Neuronal stem cell (in vitro differentiated cells): ENCODE measurements at regions not wholly inside any gene's neighbourhood (a gene's known extent, or its start where the extent isn't known, plus 50 kb on each side); places are given as distances from the start of the nearest gene placed in this dataset.

Source experiments
- DNase-seq: peaks from one replicate; pipeline ENCODE4 v3.0.0-alpha.2; 2013; ENCODE audit warnings: low spot score
- H2AFZ ChIP-seq: one replicate; pipeline ENCODE4 v1.6.1; 2013; ENCODE audit warnings: mild to moderate bottlenecking, low read length, inconsistent platforms
- H2AK5ac ChIP-seq: 2 replicates; pipeline ENCODE4 v1.6.1; 2013; ENCODE audit warnings: low read depth, mild to moderate bottlenecking, inconsistent platforms, low read length, moderate library complexity, mixed read lengths
- H2BK120ac ChIP-seq: 2 replicates; pipeline ENCODE4 v1.6.1; 2013; ENCODE audit warnings: low read depth, mild to moderate bottlenecking, inconsistent platforms, low read length, moderate library complexity, mixed read lengths
- H2BK12ac ChIP-seq: one replicate; pipeline ENCODE4 v1.6.1; 2013; ENCODE audit warnings: low read length, inconsistent platforms
- H2BK15ac ChIP-seq: 2 replicates; pipeline ENCODE4 v1.6.1; 2013; ENCODE audit warnings: mild to moderate bottlenecking, low read length, inconsistent platforms, mixed read lengths
- H2BK5ac ChIP-seq: one replicate; pipeline ENCODE4 v1.6.1; 2013; ENCODE audit warnings: inconsistent platforms, mild to moderate bottlenecking, low read length, moderate library complexity
- H3K14ac ChIP-seq: one replicate; pipeline ENCODE4 v1.6.1; 2013; ENCODE audit warnings: low read length, inconsistent platforms
- H3K18ac ChIP-seq: 2 replicates; pipeline ENCODE4 v1.6.1; 2013; ENCODE audit warnings: low read length, inconsistent platforms
- H3K23ac ChIP-seq: 2 replicates; pipeline ENCODE4 v1.6.1; 2013; ENCODE audit warnings: low read depth, mild to moderate bottlenecking, mixed read lengths, low read length, inconsistent platforms; ENCODE audit not compliant: poor library complexity
- H3K27ac ChIP-seq: replicated peaks from 3 replicates; pipeline ENCODE4 v1.5.1; 2013; ENCODE audit warnings: low read length, inconsistent platforms
- H3K27me3 ChIP-seq, 3 experiments: 2 replicates each; pipeline ENCODE4 v1.6.1; 2013; ENCODE audit warnings: low read length in 3 of 3, mild to moderate bottlenecking in 2 of 3, inconsistent platforms in 1 of 3, low read depth in 1 of 3, mixed read lengths in 1 of 3, moderate library complexity in 1 of 3; ENCODE audit not compliant: control insufficient read depth in 3 of 3, insufficient read depth in 3 of 3
- H3K36me3 ChIP-seq, 2 donors: replicated peaks in 1 of 2; 2 replicates each; pipeline ENCODE4 v1.6.1; 2013; ENCODE audit warnings: low read length in 2 of 2; ENCODE audit not compliant: control insufficient read depth in 2 of 2, insufficient read depth in 2 of 2
- H3K4ac ChIP-seq: 2 replicates; pipeline ENCODE4 v1.6.1; 2013; ENCODE audit warnings: inconsistent platforms, mild to moderate bottlenecking, low read length, moderate library complexity
- H3K4me1 ChIP-seq, 2 donors: 1 replicate in 1 of 2; 2 replicates in 1 of 2; pipeline ENCODE4 v1.6.1; 2013; ENCODE audit warnings: low read length in 2 of 2, low read depth in 1 of 2; ENCODE audit not compliant: control insufficient read depth in 2 of 2, insufficient read depth in 1 of 2
- H3K4me2 ChIP-seq: one replicate; pipeline ENCODE4 v1.6.1; 2013; ENCODE audit warnings: mild to moderate bottlenecking, low read length, inconsistent platforms; ENCODE audit not compliant: insufficient read depth, poor library complexity, severe bottlenecking
- H3K4me3 ChIP-seq, 2 donors: 2 replicates each; pipeline ENCODE4 v1.5.1; 2013; ENCODE audit warnings: low read length in 2 of 2, mild to moderate bottlenecking in 2 of 2, inconsistent platforms in 1 of 2, moderate library complexity in 1 of 2
- H3K79me1 ChIP-seq: one replicate; pipeline ENCODE4 v1.6.1; 2013; ENCODE audit warnings: low read depth, mild to moderate bottlenecking, inconsistent platforms, low read length, moderate library complexity
- H3K9ac ChIP-seq: one replicate; pipeline ENCODE4 v1.6.1; 2013; ENCODE audit warnings: mild to moderate bottlenecking, low read depth, low read length, inconsistent platforms; ENCODE audit not compliant: poor library complexity
- H3K9me3 ChIP-seq, 2 donors: replicated peaks in 1 of 2; 2 replicates each; pipeline versions ENCODE3 to v1.6.1; 2013; ENCODE audit warnings: low read length in 2 of 2, mild to moderate bottlenecking in 2 of 2, inconsistent platforms in 1 of 2, low read depth in 1 of 2, mixed read lengths in 1 of 2, moderate library complexity in 1 of 2; ENCODE audit not compliant: control insufficient read depth in 2 of 2, insufficient read depth in 1 of 2
- H4K8ac ChIP-seq: one replicate; pipeline ENCODE4 v1.6.1; 2013; ENCODE audit warnings: low read depth, mild to moderate bottlenecking, inconsistent platforms, low read length, moderate library complexity
- H4K91ac ChIP-seq: one replicate; pipeline ENCODE4 v1.6.1; 2013; ENCODE audit warnings: low read length, low read depth, mild to moderate bottlenecking, inconsistent platforms; ENCODE audit not compliant: poor library complexity
- WGBS, 2 donors: extraction: QIAGEN DNeasy Blood & Tissue Kit; methylation state at CpG; one replicate each; pipeline ENCODE4 v1.1.7; 2013; ENCODE audit warnings: missing lambda C conversion rate in 2 of 2, mixed read lengths in 1 of 2; ENCODE audit not compliant: insufficient read length in 2 of 2, insufficient replicate concordance in 1 of 2; ENCODE audit errors: extremely low coverage in 2 of 2; 5-methylcytosine and 5-hydroxymethylcytosine counted together

- no CpG with 5 or more reads among the region's 1 CpG for WGBS, 2 donors
- Histone ChIP-seq H3K14ac (no peak overlapping the region), H3K36me3 (peaks cover 0 to 3% of the 10 kb centered on the region in 2 donors), H2BK120ac (no peak overlapping the region), H2BK12ac (no peak overlapping the region), H3K4ac (no peak overlapping the region), H3K23ac (no peak overlapping the region), H3K9me3 (no peaks in the 10 kb centered on the region), H3K79me1 (no peaks in the 10 kb centered on the region), H2AFZ (no peak overlapping the region), H4K91ac (no peak overlapping the region), H4K8ac (no peak overlapping the region), H3K4me2 (no peak overlapping the region), H3K9ac (no peak overlapping the region), H3K18ac (no peak overlapping the region), H2BK5ac (no peak overlapping the region), H3K27ac (no peak overlapping the region), H3K4me1 (no peaks in the 10 kb centered on the region), H3K4me3 (no peak overlapping the region), H2BK15ac (no peak overlapping the region), H3K27me3 (no peaks in the 10 kb centered on the region), H2AK5ac (no peak overlapping the region)
- DNase-seq = no peak
These were observed 199.3 kb upstream of the GOLIM4 start for GRCh38 chr3:168295027-168295426.

GRCh38 chr3:168292296-168292695 is 196.6 kb upstream of the GOLIM4 start:
- Histone ChIP-seq H3K79me1 (no peaks in the 10 kb centered on the region), H2BK120ac (no peak overlapping the region), H2AK5ac (no peak overlapping the region), H3K9me3 (no peaks in the 10 kb centered on the region), H4K8ac (no peak overlapping the region), H2AFZ (no peak overlapping the region), H3K27me3 (no peaks in the 10 kb centered on the region), H3K4me3 (no peak overlapping the region), H3K14ac (no peak overlapping the region), H3K23ac (no peak overlapping the region), H2BK12ac (no peak overlapping the region), H3K18ac (no peak overlapping the region), H3K4me1 (peaks cover 0 to 12% of the 10 kb centered on the region in 2 donors), H3K4ac (no peak overlapping the region), H3K27ac (no peak overlapping the region), H3K36me3 (peaks cover 0 to 3% of the 10 kb centered on the region in 2 donors), H2BK5ac (no peak overlapping the region), H2BK15ac (no peak overlapping the region), H3K4me2 (no peak overlapping the region), H4K91ac (no peak overlapping the region), H3K9ac (no peak overlapping the region)
- DNase-seq = no peak

GRCh38 chr3:168289471-168290008 is 193.8 kb upstream of the GOLIM4 start:
- Histone ChIP-seq H3K36me3 (peaks cover 0 to 3% of the 10 kb centered on the region in 2 donors), H3K4me2 (no peak overlapping the region), H3K14ac (no peak overlapping the region), H3K4me1 (peaks cover 0 to 12% of the 10 kb centered on the region in 2 donors), H4K8ac (no peak overlapping the region), H4K91ac (no peak overlapping the region), H3K18ac (no peak overlapping the region), H2BK12ac (no peak overlapping the region), H2BK5ac (no peak overlapping the region), H2AFZ (no peak overlapping the region), H3K23ac (no peak overlapping the region), H3K79me1 (no peaks in the 10 kb centered on the region), H2AK5ac (no peak overlapping the region), H2BK15ac (no peak overlapping the region), H3K9ac (no peak overlapping the region), H3K27ac (no peak overlapping the region), H3K27me3 (no peaks in the 10 kb centered on the region), H3K4ac (no peak overlapping the region), H2BK120ac (no peak overlapping the region), H3K4me3 (no peak overlapping the region), H3K9me3 (no peaks in the 10 kb centered on the region)
- no CpG with 5 or more reads among the region's 4 CpGs for WGBS, 2 donors
- no peak for DNase-seq

GRCh38 chr3:168288511-168289401 is 193.0 kb upstream of the GOLIM4 start:
- WGBS, 2 donors = no CpG with 5 or more reads among the region's 5 CpGs
- Histone ChIP-seq H4K91ac (no peak overlapping the region), H3K27ac (no peak overlapping the region), H3K14ac (no peak overlapping the region), H2BK15ac (no peak overlapping the region), H4K8ac (no peak overlapping the region), H2AFZ (no peak overlapping the region), H3K36me3 (peaks cover 0 to 3% of the 10 kb centered on the region in 2 donors), H3K23ac (no peak overlapping the region), H3K9me3 (no peaks in the 10 kb centered on the region), H3K4me2 (no peak overlapping the region), H3K4ac (no peak overlapping the region), H3K4me1 (peaks cover 0 to 12% of the 10 kb centered on the region in 2 donors), H2AK5ac (no peak overlapping the region), H3K9ac (no peak overlapping the region), H2BK120ac (no peak overlapping the region), H3K27me3 (no peaks in the 10 kb centered on the region), H3K18ac (no peak overlapping the region), H2BK5ac (no peak overlapping the region), H3K4me3 (no peak overlapping the region), H3K79me1 (no peaks in the 10 kb centered on the region), H2BK12ac (no peak overlapping the region)
- DNase-seq = no peak
